ENCODE measurements at regions not wholly inside any gene's neighbourhood (a gene's known extent, or its start where the extent isn't known, plus 50 kb on each side); places are given as distances from the start of the nearest gene placed in this dataset.

- TF ChIP-seq SMC3 (conservative IDR thresholded peaks at IDR 0.05; ENCODE audit: insufficient read depth, low read depth, low read length) (no peak), RBBP5 (IDR thresholded peaks at IDR 0.05; ENCODE audit: borderline replicate concordance, insufficient read depth, low read length, poor library complexity, severe bottlenecking) (no peak), TAL1 (IDR thresholded peaks at IDR 0.05) (no peak)
These were observed 1247.5 kb upstream of the C9orf72 start for GRCh38 chr9:28820741-28821140.

Measured in K562 (cell line).